HT-29 (cell line): ENCODE measurements at regions not wholly inside any gene's neighbourhood (a gene's known extent, or its start where the extent isn't known, plus 50 kb on each side); places are given as distances from the start of the nearest gene placed in this dataset.
"Not testable (repeated sequence)": the region's sequence is repeated elsewhere in the genome, so short reads cannot be mapped to it uniquely, and the experiment has no call there.

Source experiments
- DNase-seq: peaks from one replicate; pipeline ENCODE4 v3.0.0-alpha.2; 2015; ENCODE audit warnings: low spot score

DNA sequence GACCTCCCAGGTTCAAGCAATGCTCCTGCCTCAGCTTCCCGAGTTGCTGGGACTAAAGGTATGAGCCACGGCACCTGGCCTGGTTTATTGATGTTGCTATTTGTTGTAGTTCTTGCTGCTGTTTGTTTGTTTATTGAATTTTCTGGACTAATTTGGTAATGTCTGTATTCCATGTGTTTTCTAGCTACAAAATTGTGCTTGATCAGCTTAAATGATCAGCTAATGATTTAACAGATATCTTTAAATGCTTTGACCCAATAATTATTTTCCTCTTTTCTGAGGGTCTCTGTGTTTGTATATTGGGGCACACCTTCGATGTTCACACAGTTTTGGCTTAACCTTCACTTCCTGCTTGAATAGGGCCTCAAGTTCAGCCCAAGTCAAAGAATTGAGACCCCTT lies 488.1 kb upstream of the HTR2C start:
- no peak for DNase-seq

DNA sequence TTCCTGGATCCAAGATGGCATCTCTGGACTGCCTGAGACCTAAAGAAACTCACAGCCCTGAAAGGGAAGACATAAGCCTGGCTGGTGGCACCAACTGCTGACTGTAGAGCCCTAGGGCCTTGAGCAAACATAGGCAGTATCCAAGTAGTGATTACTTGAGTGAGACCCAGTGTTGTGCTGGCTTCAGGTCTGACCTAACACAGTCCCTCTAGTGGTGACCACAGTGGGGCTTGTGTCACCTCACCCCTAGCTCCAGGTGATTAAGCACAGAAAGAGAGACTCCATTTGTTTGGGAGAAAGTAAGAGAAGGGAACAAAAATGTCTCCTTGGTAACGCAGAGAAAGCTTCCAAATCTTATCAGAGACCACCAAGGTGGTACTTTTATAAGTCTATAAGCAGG lies 496.3 kb upstream of the HTR2C start:
- no peak for DNase-seq

DNA sequence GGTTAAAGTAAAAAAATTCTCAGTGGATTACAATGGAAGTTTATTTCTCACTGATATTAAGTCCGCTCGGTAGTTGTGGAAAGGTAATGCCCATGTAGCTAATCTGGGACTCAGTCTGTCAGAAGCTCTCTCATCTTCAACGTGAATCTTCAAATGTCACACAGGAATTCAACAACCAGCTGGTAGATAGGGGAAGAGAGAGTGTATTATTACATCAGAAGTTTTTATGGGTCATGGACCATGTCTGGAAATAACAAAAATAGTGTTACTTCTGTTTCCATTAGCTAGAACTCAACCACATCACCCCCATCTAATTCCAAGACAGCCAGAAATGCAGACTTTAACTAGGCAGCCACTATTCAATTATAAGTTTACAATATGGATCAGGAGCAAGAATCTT lies 506.1 kb upstream of the HTR2C start:
- DNase-seq: no peak

DNA sequence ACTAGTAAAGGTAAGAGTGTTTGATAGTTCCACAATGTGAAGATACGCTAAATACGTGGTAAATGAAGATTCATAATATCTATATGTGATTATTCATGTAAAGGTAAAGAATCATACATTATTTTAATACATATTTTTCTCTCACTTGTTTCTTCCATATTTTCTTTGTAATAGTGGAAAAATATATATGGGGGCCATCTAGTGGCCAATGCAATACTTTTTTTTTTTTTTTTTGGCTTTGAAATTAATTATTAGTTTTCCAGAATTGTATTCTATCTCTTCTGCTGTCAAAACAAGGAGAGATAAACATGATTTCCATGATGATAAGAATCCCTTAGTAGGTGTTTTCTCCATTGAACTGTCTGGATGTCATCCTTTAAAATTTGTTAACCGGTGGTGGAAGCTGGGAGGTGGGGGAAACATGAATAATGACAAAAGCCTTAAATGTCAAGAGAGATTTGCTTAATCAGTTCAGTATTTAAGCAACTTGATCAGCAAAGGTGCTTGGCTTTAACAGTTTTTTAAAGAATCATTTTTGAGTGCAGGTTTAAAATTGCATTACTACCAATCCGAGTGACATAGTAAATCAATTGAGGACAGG lies 508.7 kb upstream of the HTR2C start:
- DNase-seq: peak; percentile 11

DNA sequence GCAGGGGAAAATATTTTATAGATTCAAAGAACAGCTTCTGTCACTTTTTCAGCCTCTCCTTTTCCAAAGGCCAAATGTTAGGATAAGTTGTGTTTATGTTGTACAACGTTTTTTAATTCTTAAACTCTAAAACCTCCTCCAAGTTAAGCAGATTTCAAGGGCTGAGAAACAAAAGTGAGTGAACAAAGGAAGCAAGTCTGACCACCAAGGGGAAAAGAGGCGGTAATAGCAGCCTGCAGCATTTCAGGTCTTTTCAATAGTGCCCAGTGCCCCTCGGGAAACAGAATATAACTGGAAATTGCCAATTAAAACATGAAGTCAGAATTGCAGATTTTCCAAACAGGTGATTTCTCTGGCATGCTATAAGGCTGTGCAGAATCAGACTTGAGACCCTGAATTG lies 510.0 kb upstream of the HTR2C start:
- DNase-seq: no peak

DNA sequence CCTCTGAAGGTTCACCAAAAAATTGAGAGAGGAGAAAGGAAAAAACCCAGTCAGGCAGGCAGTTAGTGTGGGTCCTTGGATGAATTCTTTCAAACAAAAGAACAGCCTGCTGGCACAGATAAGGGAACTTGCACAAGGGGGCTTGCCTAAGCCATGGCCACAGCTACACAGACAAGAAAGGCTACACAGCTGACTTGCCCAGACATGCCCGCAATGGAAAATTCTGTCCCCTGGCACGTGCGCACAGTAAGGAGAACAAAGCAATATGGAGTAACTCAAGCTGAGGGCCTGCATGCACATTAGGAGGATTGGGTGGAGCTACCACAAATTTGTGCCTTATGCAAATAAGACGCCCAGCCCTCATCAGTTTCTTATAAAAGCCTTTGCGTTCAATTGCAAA lies 512.5 kb upstream of the HTR2C start:
- DNase-seq: no peak

DNA sequence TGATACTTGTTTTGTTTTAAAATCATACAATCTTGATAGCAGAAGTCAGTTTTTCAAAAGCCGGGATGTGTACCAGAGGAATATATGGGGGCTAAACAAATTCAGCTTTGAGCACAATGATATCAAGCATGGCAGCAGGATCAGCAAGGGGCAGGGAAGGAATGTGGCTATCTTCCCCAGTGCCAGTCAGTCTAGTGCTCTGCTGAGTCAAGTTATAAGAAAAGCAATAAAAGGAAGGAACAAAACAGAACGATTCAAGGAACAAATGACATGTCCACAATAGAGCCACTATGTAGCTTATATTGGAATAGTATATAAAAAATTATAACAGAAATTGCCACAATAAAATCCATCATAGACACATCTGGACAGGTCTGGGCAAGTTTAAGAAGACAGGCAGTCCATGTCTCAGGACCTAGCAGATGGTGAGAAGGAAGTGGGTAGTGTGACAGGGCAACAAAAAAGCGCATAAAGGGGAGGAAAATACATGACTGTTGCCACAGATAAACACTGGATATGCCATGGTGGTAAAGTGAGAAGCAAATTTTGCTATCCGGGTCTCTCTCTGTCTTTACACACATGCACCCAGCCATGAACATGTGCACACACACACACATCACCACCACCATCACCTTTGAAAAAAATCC lies 518.2 kb upstream of the HTR2C start:
- no peak for DNase-seq

DNA sequence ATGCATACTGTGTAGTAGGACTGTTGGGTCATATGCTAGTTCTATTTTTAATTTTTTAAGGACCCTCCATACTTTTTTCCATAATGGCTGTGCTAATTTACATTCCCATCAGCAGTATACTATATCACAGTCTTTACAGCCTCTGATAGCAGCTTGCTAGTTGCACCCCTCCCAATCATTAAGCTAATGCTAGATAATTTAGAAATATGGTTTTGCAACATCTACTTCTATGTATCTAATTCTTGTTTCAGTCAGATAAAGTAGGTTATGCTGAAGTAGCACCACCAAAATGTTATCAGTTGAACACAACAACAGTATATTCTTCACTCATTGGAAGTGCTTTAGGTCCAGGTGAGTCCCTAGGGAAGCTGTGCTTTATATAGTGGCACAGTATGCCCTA lies 522.7 kb upstream of the HTR2C start:
- no peak for DNase-seq

DNA sequence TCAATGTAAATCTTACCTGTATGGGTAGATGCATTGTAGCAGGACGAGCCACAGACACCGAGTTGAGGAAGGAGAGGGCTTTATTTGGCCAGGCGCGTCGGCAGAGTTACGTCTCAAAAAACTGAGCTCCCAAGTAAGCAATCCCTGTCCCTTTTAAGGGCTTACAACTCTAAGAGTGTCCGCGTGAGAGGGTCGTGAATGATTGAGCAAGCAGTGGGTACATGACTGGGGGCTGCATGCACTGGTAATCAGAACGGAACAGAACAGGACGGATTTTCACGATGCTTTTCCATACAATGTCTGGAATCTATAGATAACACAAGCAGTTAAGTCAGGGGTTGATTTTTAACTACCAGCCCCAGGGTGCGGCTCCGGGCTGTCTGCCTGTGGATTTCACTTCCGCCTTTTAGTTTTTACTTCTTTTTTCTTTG lies 524.9 kb upstream of the HTR2C start:
- DNase-seq: no peak

DNA sequence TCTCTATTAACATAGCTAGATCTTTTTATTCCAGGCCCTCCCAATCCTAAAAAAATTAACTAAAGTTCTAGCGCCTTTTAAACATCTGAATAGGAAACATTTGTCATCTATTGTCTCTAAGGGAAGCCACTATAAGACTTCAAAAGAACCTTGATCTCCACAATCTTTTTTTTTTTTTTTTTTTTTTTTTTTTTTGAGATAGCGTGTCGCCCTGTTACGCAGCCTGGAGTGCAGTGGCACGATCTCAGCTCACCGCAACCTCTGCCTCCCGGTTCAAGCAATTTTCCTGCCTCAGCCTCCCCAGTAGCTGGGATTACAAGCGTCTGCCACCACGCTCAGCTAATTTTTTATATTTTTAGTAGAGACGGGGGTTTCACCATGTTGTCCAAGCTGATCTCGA lies 526.5 kb upstream of the HTR2C start:
- DNase-seq: not testable (repeated sequence)

DNA sequence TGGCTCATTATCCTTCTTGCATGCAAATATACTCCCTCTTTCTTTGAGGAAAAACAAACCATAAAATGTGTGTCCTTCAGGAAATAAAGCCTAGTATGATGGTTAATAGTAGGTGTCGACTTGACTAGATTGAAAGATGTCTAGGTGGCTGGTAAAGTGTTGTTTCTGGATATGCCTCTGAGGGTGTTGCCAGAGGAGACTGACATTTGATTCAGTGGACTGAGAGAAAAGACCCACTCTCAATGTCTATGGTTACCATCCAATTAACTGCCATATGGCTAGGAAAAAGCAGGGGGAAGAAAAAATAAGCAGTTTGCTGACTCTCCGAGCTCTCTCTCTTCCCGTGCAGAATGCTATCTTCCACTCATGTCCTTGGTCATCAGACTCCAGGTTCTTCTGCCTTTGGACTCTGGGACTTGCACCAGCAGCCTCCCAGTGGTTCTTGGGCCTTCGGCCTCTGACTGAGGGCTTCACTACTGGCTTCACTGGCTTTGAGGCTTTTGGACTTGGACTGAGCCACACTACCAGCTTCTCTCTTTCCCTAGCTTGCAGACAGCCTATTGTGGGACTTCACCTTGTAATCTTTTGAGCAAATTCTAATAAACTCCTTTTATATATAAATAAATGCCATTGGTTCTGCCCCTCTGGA lies 532.1 kb upstream of the HTR2C start:
- no peak for DNase-seq

DNA sequence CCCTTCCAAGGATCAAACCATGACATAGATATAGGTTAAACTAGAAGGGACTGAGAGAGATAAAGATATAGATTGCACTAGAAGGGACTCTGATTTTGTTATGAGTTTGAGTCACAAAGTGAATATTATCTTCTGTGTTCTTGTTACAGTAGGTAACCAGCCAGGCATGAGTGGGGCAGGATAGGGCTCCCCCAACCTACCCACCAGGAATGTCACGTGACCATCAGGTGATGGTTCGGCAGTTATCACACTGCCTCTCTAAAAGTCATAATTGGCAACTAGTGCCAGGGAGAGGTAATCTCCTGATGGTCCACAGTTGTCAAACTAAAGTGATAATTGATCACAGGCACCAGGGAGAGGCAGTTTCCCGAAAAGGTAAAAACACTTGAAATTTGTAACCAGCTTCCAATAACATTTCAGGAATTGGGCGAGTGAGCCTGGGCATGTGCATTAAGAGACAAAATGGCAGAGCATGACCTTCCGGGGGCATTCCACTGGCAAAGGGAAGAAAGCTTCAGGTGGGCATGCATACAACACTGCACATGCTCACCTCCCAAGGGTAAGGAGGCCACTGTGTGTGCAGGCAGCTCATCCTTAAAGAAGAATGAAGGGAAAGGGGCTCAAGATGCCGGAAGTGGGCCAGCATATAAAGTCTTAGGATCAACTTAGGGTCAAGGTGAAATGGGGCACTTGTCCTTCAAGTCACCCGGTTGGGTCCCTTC lies 533.6 kb upstream of the HTR2C start:
- no peak for DNase-seq

DNA sequence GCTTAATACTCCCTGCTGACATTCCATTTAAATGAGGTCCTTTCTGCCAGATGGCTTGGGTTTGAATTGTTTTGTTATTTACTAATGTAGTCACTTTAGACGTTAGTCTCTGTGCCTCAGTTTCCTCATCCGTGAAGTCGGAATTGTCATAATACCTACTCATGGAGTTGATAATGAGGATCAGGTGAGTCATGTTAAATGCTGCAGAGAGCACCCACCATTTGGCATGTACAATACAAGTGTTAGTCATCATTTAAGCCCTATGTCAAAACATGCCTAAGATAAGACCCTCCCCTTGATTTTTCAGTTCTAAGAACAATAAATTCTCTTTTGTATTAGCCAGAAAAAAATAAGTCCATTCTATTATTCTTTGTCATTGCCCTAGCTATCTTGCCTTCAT lies 534.8 kb upstream of the HTR2C start:
- DNase-seq: no peak

DNA sequence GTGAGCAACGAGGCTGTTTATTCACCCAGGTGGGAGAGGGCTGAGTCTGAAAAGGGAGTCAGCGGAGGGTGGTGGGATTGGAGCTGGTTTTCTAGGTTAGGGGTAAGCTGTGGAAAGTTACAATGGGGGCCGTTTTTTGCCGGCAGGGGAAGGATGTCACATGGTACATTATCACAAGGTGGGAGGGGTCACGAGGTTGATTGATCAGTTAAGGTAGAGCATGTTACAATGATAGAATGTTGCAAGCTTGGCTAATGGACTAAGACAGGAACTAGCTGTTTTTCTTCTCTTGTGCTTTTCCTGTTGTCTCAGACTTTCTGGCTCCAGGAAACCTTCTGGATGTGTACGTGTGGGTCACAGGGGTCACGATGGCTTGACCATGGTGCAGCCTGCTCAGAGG lies 536.3 kb upstream of the HTR2C start:
- DNase-seq: no peak

DNA sequence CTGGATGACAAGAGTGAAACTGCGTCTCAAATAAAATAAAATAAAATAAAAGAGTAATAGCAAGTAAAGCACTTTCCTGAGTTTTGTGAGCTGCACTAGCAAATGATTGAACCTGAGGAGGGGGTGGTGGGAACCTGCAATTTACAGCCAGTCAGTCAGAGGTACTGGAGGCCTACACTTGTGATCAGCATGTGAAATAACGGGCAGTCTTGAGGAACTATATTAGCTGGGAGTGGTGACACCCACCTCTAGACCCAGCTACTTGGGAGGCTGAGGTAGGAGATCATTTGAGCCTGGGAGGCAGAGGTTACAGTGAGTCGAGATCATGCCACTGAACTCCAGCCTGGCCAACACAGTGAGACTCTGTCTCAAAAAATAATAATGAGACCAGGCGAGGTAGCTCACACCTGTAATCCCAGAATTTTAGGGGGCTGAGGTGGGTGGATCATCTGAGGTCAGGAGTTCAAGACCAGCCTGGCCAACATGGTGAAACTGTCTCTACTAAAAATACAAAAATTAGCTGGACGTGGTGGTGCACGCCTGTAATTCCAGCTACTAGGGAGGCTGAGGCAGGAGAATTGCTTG lies 537.1 kb upstream of the HTR2C start:
- DNase-seq: no peak

DNA sequence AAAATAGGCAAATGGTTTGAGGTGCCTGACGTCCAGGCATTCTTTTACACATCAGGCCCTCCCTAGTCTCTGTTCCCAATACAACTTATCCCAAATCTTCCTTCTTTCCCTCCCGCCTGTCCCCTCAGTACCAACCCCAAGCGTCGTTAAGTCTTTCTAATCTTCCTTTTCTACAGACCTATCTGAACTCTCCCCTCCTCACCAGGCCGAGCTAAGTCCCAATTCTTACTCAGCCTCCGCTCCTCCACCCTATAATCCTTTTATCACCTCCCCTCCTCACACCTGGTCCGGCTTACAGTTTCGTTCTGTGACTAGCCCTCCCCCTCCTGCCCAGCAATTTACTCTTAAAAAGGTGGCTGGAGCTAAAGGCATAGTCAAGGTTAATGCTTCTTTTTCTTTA lies 542.4 kb upstream of the HTR2C start:
- DNase-seq: not testable (repeated sequence)

DNA sequence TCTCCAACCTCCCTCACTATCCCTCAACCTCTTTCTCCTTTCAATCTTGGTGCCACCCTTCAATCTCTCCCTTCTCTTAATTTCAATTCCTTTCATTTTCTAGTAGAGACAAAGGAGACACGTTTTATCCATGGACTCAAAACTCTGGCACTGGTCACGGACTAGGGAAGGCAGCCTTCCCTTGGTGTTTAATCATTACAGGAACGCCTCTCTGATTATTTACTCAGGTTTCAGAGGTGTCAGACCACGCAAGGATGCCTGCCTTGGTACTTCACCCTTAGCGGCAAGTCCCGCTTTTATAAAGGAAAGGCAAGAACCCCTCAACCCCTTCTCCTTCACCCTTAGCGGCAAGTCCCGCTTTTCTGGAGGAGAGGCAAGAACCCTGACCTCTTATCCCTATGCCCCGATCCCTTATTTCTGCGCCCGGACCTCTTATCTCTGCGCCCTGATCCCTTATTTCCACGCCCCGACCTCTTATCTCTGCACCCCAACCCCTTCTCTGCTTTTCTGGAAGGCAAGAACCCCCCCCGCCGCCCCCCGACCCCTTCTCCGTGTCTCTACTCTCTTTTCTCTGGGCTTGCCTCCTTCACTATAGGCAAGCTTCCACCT lies 543.1 kb upstream of the HTR2C start:
- not testable (repeated sequence) for DNase-seq

DNA sequence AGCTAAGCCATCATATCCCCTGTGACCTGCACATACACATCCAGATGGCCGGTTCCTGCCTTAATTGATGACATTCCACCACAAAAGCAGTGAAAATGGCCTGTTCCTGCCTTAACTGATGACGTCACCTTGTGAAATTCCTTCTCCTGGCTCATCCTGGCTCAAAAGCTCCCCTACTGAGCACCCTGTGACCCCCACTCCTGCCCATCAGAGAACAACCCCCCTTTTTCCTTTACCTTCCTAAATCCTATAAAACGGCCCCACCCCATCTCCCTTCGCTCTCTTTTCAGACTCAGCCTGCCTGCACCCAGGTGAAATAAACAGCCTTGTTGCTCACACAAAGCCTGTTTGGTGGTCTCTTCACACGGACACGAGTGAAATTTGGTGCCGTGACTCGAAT lies 543.8 kb upstream of the HTR2C start:
- not testable (repeated sequence) for DNase-seq

DNA sequence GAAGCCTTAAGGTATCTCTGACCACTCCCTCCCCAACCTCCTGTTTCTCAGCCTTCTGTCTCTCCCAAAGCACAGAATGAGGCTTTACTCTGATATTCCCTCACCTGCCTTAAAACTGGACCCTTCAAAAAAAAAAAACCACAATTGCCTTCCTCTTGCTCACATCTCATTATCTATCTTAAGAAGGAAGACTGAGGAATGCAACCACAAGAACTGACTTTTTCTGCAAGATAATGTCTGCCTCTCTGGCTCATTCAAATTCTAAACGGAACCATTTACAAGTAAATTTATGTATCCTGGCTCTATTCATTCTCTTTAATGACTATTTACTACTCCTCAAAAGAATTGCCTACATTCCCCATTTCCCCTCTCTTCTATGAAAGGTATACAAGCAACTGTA lies 545.5 kb upstream of the HTR2C start:
- no peak for DNase-seq

DNA sequence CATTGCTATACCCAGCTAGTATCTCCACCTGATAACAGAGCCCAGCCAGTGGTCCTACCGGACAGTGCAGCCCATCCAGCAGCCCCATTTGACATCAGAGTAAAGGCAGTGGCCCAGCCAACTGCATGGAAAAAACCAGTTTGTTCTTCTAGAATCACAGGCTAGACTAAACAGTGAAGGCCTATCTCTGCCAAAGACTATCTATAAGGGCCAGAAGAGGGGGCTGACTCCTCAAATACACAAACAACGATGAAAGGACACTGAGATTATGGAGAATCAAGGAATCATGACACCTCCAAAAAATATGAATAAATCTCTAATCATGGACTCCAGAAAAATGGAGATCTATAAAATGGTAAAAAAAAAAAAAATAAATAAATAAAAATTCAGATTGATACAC lies 546.4 kb upstream of the HTR2C start:
- DNase-seq: no peak

DNA sequence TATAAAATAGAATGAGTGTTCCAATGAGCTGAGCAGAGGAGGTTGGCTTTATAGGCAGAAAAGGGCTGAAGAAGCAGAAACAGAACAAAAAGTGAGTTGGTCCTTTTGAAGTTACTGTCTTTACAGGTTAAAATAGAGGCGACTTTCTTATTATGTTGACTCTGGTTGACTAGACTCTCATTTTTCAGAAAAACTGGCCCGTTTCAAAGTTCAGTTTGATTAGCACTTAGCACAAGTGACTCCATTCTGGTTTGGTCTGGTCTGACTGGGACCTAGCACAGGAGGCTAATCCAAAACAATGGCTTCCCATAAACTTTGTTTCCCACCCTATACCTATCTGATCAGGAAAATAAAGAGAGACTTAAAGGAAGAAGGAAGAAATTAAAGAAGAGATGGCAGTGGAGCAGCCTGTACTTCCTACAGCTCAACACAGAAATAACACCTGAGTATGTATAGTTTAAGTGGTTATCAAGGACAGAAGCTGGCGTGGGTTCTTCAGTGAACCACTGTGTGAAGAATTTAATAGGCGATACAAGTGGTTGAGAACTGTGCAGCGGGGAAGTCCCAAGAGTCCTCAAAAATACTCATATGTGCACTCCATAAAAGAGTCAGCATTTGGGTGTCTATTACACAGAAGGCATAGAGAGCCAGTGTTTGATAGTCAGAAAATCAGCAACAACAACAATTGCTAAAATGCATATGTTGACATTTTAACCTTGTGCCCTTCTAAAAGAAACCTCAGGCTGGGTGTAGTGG lies 554.8 kb upstream of the HTR2C start:
- no peak for DNase-seq
